ENCODE measurements at regions not wholly inside any gene's neighbourhood (a gene's known extent, or its start where the extent isn't known, plus 50 kb on each side); places are given as distances from the start of the nearest gene placed in this dataset.
"Not testable (repeated sequence)": the region's sequence is repeated elsewhere in the genome, so short reads cannot be mapped to it uniquely, and the experiment has no call there.

DNA sequence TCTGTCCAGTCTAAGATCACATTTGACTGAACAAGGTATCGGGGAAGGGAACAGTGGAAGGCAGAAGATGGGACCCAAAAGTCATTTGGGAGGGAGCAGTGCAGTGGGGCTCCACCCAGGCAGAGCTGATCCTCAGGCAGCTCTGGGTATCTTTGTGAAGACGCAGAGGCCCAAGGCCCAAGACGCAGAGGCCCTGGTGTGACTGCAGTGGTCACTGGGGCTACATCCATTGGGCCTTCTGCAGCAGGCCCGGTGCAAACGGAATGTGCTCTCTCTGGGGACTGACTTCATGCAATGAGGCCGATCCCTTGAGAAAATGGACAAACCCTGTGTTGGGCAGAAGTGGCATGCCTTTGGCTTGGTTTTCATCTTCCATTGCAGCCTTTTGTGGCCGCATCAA, 463.4 kb upstream of the ZNF507 start:
- DNase-seq (ENCODE audit: low spot score), result no peak

DNA sequence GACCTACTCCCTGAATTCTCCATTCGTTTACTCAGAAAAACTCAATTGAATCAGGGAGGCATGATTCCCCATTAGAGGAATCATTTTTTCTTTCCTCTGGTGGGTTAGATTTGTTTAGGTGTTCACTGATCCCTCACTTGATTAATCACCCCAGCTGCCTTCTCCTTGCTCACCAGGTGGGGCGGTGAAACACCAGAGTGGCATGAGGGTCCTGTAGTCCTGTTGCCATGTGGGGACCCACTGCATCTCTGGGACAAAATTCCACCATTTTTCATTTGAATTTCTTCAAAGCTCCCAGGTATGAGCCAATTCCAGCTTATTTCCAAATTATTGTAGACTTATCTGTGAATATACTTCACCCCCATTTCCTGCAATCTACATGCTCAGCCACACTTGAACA, 462.7 kb upstream of the ZNF507 start:
- DNase-seq (ENCODE audit: low spot score), result no peak

DNA sequence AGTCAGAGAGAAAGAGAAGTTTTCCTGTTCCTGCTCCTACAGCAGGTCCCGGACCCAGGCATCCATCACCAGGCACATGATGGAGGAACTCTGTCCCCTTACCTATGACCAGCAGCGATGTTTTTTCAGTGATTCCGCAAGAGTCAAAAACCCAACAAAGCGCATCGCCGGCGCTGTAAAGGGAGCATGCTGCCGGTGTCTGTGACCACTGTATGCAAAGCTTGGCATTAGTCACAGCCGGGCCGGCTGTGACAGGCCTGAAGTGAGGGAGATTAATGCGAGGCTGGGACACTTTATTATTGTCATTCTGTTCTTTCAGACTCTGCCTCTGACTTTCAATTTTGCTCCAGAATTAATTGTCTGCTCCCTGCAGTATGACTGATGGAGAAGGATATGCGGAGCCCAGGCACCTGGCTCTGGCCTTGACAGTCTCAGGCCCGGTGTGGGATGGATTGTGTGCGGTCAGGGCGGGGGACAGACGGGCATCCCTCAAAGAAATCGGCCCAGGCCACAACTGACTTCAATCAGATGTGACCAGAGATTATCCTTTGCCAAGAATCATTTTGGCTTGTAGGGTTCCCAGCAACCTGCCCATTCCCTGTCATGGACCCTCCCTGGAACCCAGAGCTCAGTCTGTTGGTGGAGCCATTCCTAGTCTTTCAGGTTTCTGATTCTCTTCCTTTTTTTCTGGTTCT, 462.0 kb upstream of the ZNF507 start:
- DNase-seq (ENCODE audit: low spot score), result no peak

DNA sequence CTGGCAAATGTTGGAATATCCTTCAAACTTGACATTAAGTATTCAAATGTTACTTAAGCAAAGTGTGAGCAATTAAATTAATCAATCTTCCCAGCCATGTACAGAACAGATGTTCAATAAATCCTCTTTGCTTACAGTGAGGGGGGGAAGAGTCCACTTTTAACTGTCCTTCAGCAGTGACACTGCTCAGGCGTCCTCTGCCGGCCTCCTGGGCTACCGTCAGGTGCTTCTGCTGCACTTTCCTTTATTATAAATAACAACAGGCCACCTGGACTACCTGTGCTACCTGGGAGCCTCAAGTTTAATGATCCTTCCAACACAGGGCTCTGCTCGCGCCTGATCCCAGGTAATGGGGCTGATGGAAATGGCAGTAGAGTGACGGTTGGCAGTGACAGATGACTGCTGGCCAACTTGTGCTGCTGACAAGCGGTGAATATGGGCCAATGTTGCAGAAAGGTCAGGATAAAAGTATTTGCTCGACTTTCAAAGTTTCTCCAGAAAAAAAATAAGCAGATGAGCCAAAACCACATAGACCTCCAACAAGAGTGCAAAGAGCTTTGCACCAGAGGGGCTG, 460.0 kb upstream of the ZNF507 start:
- DNase-seq (ENCODE audit: low spot score), result no peak

DNA sequence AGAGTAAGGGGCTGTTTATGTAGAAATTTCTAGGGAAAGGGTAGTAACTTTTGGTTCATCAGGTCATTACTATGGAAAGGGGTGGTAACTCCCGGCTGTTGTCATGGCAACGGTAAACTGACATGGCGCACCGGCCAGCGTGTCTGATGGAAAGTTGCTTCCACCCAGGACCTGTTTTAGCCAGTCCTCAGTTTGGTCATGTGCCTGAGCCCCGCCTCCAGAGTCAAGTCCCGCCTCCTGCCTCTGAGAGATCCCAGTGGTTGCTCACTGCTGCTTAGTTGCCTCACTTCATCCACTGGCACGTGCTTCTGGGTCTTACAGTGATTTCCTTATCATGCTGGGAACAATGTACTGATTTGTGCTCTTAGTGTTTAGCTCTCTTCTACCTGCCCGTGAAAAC, 455.2 kb upstream of the ZNF507 start:
- DNase-seq (ENCODE audit: low spot score), result no peak

DNA sequence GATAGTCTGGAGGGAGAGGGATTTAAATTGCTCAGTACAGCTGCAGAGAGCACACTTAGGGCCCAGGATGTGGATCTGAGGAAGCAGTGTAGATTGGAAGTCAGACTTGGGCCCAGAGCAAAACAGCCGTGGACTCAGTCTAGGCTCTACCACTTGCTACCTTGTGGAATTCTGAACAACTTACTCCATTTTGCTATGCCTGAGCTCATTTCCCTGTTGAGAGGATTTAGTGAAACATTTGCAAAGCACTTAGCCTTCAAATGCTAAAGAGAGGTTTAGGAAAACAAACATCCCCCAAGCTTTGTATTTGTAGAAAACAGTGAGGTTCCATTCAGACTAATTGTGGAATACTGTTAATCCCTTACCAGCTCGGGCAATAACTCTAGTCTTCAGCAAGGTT, 453.4 kb upstream of the ZNF507 start:
- DNase-seq (ENCODE audit: low spot score), result no peak

DNA sequence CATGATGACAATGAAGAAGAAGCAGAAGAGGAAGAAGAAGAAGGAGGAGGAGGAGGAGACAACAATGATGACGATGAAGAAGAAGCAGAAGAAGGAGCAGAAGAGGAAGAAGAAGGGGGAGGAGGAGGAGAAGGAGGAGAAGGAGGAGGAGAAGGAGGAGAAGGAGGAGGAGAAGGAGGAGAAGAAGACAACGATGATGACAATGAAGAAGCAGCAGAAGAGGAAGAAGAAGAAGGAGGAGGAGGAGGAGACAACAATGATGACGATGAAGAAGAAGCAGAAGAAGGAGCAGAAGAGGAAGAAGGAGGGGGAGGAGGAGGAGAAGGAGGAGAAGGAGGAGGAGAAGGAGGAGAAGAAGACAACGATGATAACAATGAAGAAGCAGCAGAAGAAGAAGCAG, 451.9 kb upstream of the ZNF507 start:
- not testable (repeated sequence) for DNase-seq (ENCODE audit: low spot score)

DNA sequence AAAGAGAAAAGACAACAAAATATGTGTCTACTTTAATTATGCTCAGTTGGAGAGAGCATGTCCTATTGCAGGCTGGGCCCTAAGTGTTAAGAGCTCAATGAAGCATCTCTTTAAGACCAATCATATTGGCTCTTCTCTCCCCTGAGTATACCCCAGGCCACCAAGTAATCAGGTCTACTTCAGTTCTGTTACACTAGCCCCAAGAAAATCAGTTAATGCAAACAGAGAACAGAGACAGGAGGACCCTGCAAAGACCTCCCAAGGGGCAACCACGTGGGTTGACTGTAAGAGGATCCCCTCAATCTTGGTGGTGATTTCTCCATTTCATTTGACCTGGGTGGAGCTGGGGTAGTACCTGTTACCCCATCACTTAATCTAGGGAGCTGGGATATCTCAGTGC, 451.0 kb upstream of the ZNF507 start:
- DNase-seq (ENCODE audit: low spot score), result no peak

DNA sequence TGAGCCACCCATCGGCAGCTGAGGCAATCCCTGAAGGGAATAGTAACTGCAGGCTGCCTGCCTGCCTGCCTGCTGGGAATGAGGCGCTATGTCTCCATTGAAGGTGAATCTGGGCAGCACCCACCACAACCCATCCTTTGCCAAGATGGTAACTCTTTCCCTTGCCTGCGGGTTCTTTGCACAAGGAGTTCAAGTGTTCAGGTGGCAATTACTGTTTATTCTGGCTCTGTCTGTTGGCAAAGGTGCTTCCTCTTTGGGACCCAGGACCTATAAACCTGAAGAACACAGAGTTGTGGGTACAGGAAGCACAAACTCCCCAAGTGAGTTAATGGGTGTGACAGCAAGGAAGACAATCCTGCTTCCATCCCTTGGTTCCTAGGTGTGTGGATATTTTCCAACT, 448.1 kb upstream of the ZNF507 start:
- no peak for DNase-seq (ENCODE audit: low spot score)

DNA sequence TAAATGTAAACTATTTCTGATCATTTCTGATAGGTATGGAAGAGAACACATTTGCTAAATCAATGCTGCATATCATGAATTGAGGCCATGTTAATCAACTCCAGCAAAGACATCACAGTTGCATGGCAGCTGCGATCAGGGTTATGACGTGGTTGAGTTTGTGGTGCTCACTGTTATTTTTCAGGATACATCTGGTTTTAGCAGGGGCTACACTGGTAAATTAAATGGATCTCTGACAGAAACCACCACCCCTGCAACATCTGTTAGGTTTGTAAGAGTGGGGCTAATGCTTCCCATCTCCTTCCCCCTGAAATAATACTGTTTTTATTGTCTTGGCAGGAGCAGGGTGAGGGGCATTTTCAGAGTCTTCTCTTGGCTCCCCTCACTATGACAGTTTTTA, 444.4 kb upstream of the ZNF507 start:
- DNase-seq (ENCODE audit: low spot score), result no peak

DNA sequence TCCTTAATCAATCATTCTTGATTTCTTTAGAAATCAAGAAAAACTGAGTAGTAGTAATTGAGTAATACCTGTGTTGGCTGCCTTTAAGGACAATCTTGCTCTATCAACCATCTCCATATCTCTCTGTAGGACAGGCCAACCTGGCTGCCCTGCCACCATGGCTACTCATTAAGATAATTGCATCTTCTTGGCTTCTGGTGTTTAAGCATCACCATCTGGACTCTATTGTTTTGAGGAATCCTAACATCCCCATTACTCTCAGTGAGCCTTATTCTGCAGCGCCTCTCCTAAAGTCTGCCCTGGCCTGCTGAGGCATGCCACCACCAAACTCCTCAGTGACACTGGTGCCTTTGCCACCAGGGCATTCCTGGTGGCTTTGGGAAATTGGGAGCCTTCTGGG, 442.6 kb upstream of the ZNF507 start:
- no peak for DNase-seq (ENCODE audit: low spot score)

DNA sequence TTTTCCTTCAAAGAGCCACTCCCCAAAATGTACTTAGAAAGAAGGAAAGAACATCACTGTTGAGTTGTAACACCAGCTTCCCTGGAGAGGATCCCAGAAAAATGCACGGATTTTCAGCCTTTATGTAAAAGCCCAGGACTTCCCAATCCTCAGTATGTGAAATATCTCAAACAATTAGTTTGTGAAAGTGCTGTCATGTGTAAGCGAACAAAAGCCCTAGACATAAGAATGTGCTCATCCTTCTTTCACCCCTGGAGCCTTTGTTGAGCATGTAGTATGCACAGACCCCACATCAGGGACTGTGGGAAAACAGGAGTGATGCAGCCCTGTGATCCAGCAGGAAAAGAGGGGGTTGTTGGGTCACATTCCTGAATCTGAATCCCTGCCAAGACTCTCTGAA, 441.4 kb upstream of the ZNF507 start:
- no peak for DNase-seq (ENCODE audit: low spot score)

DNA sequence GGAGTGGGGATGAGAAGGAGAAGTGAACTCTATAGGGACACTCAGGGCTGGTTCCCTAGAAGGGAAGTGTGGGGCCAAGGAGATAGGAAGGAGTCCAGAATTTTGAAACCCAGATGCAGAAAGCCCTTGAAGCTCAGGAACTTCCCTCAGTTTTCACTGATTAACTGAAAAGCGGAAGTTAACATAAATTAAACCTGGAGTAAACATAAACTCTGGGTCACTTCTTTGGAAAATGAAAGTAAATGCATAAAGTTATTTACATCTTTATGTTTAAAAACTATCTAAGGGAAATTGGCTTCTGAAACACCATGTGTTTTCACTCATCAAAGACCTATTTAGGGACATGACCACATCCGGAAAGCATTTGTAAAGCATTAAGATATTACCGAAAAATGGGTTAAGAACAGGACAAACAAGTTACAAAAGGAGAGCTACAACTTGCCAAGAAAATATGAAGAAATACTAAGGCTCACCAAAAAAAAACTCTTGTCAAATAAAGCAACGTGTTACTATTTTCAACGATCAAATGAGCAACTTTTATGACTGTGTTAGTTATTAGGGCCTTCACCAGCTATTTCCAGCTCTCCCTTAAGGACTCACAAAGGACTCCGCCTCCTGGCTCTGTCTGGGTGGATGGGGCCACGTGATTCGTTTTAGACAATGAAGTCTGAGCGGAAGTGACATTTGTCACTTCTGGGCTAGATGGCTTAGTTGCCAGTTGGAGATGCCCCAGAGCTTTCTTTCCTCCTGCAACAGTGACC, 439.1 kb upstream of the ZNF507 start:
- no peak for DNase-seq (ENCODE audit: low spot score)

DNA sequence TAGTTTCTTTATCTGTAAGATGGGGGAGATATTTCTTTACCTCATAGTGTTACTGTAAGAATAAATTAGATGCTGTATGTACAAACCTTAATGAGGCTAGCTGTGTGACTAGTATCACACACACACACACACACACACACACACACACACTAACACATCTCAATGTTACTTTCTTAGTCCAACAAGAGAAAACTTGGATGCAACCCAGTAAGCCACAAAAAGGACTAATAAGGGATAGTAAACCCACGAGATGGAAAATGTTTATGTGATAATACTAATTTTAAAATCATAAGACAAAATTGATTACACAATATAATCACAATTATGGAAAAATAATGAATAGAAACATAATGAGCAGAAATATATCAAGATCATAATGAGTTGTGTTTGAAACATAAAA, 437.7 kb upstream of the ZNF507 start:
- DNase-seq (ENCODE audit: low spot score), result no peak

DNA sequence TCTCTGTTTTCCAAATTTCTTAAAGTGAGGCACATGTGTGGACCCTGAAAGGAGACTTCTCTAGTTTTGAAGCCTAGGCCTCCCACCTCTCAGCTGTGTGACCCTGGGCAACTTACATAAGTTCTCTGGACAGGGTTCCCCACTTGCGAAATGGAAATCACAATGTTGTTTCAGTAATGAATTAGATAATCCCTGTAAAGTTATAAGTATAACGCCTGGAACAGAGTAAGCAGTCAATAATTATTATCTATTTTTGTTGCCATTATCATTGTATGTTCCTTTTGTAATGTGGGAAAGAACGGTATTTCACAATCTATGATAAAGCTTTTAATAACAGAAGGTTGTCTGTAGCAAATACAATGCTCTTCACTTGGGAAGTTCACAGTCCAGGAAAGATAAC, 437.3 kb upstream of the ZNF507 start:
- no peak for DNase-seq (ENCODE audit: low spot score)

DNA sequence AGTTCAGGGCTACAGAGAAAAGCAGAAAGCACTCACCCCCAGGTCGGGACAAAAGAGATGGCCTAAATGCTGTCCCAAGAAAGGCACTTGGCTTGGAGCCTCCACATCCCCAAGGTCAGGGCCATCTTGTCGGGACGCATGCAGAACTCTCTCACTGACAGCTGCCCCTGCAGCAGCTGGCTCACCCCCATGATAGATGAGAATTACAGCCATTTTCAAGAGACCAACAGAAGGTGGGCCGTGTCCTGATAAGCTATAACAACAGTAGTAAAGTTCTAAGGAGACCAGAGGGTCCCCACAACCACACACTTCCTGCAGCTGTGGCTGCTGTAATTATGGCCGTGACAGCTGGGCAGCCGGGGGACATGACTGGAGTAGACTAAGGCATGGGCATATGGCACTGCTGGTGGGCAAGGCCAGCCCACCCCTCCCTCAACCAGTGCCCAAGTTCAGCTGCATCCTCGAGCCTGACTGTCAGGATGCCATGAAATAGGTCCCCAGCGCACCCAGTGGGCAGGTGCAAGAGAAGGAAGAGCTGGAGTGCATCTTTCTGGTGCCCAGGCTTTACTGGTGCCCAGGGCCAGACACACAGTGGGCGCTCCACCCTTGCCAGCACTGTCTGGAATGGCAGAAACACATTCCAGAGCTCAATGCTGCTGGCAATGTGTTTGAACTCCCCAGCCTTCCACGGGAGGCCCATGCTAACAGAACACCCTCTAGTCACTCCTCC, 436.7 kb upstream of the ZNF507 start:
- DNase-seq (ENCODE audit: low spot score), result no peak

DNA sequence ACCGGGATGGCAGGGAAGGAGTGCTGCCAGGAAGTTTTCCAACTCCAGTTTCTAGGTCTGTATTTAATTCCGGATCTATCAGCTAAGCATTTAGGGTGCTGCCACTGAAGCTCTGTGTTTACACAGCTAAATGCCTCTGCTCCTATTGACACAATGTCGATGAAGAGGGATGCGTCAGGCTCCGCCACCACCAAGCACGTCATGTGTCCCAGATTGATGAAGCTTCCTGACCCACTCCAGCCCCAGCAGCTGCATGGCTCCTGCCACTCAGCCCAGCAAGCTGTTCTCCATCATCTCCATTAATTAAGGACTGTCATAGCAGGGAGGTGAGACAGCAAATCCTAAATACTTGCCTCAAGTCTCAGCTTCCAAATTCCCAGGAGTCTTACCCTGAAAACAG, 435.2 kb upstream of the ZNF507 start:
- no peak for DNase-seq (ENCODE audit: low spot score)

DNA sequence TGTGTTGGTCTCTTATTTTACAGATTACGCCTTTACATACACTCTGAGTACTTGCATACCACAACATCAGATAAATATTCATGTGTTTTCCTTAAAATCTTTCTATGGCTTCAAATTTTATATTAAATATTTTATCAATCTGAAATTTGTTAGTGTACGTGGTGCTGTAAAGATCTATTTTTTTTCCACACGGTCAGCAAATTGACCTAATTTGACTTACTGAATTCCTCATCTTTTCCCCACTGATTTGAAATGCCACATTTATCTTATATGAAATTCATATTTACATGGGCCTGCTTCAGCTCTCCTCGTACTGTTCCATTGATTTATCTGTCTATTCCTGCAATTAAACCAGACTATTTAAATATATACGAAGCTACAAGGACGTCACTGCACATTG, 433.8 kb upstream of the ZNF507 start:
- DNase-seq (ENCODE audit: low spot score), result no peak

DNA sequence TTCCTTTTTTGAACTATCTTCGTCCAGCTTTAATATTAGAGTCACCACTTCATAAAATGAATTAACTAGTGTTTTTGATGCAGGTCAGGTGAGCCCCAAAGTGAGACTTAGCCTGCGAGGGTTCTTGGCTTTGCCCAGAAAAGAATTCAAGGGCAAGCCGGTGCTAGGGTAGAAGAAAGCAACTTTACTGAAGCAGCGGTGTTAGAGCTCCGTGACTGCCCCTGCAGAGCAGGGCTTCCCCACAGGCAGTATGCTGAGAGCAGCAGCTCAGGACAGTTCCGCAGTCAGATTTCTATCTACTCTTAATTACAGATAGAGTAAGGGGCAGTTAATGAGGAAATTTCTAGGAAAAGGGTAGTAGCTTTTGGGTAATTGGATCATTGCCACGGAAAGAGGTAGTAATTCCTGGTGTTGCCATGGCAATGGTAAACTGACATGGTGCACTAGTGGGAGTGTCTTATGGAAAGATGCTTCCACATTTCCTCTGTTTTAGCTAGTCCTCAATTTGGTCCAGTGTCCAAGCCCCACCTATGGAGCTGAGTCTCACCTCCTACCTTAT, 432.2 kb upstream of the ZNF507 start:
- DNase-seq (ENCODE audit: low spot score), result no peak

DNA sequence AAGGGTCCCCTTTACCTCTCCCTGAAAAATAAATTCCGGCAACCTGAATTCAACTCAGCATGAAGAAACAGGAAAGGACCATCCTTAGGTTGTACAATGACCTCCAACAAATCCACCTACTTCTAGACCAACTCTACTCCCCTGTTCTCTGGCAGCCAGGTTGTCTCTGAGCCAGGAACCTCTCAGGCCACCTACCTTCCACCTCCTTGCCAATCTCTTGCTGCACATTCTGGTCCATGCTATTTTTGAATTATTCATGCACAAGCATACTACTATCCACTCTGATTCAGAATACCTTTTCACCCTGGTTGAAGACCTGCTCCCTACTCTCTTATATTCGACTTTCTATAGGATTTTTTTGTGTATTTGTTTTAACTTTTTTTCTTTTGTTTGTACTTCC, 415.0 kb upstream of the ZNF507 start:
- no peak for DNase-seq (ENCODE audit: low spot score)

DNA sequence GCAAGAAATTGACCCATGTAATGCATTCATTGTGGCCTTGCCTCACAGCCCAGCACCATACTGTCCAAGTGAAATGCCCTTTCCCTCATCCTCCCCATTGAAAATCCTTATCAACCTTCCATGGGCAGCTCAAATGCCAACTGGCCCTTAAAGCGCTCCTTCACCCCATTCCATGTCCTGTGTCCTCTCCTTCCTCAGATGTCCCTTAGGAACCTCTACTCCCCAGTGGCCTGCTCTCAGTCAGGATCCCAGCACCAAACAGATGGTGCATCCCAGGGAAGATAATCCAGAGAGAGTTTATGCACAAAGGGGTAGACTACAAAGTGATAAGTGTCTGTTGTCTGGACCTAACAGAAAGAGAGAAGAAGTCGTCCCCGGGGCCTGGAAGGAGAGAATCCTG, 407.4 kb upstream of the ZNF507 start:
- no peak for DNase-seq (ENCODE audit: low spot score)

DNA sequence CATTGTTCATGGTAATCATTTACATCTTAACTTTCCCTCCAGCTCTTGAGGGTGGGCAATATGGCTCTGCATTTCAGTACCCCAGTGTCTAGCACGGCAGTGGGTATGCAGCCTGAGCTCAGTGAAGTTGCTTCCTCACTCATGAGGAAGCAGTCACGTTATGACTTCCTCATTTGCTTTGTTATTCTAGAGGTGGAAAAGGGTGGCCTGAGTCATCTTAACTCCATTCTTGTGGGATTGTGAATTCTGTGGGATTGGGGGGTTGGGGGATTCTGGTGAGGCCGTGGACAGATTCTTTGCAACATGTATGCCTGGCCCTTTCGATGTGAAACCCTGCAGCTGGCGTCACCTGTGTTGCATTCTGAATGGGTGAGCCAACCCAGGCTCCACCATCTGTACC, 406.7 kb upstream of the ZNF507 start:
- DNase-seq (ENCODE audit: low spot score), result no peak

All from mucosa of gallbladder (tissue), 1 donor.